K562 (cell line): ENCODE measurements at regions not wholly inside any gene's neighbourhood (a gene's known extent, or its start where the extent isn't known, plus 50 kb on each side); places are given as distances from the start of the nearest gene placed in this dataset.

Source experiments
- ATAC-seq: fragments of 200-7000 bp; cut with Tn5 transposase; 3 replicates; pipeline ENCODE4 v1.9.1; 2020; ENCODE audit warnings: moderate library complexity
- BruUV-seq: library from RNA; stranded (reverse); fragments of 400-500 nt; replicated peaks from 2 replicates; lab custom pipeline; 2021; lab: Mats Ljungman, UMichigan
- CTCF ChIA-PET: fragments of 300-600 bp; formaldehyde crosslinking; extraction: SDS; loops from one replicate; lab custom pipeline; 2021; ENCODE audit warnings: low intra/inter-chr PET ratio; lab: Yijun Ruan, JAX
- POLR2A ChIA-PET: fragments of 300-600, 350-650 bp; sonication (Branson Sonifier 250); formaldehyde crosslinking; extraction: SDS; loops from one replicate; lab custom pipeline; 2021; ENCODE audit warnings: antibody characterized with exemption, inconsistent platforms; lab: Yijun Ruan, JAX
- DNase-seq, 4 experiments: peaks; one replicate each; pipeline versions ENCODE4 v3.0.0 to v3.0.0-alpha.2; 2011 to 2018; ENCODE audit warnings: low spot score in 3 of 4, mixed read lengths in 3 of 4; ENCODE audit errors: extremely low read depth in 1 of 4
- FAIRE-seq: peaks from 2 replicates; lab custom pipeline; 2011; peaks lifted over from hg19 to GRCh38; lab: Jason Lieb, UNC
- H2AFZ ChIP-seq: 2 replicates; pipeline ENCODE4 v1.6.0; 2011; ENCODE audit warnings: low read depth, low read length, control low read depth, inconsistent platforms
- H3K27ac ChIP-seq: fragments of 200-600 bp; 3 replicates; pipeline ENCODE4 v1.8.0; 2011; ENCODE audit warnings: low read depth, mild to moderate bottlenecking, control low read depth, inconsistent platforms, low read length, moderate library complexity, mixed read lengths; ENCODE audit errors: extremely low read depth
- H3K27me3 ChIP-seq, 2 experiments: fragments of 300-600 bp in 1 of 2; 2 replicates in 1 of 2; 3 replicates in 1 of 2; pipeline versions ENCODE4 v1.6.0 to v1.8.0; 2011; ENCODE audit warnings: inconsistent platforms in 2 of 2, low read length in 2 of 2, mild to moderate bottlenecking in 1 of 2, mixed read lengths in 1 of 2, moderate library complexity in 1 of 2; ENCODE audit not compliant: control insufficient read depth in 2 of 2, insufficient read depth in 2 of 2
- H3K36me3 ChIP-seq: fragments of 300-600 bp; 3 replicates; pipeline ENCODE4 v1.8.0; 2011; ENCODE audit warnings: mild to moderate bottlenecking, low read length, inconsistent platforms; ENCODE audit not compliant: control insufficient read depth, insufficient read depth
- H3K4me1 ChIP-seq, 2 experiments: fragments of 200-600 bp in 1 of 2; replicated peaks in 1 of 2; 2 replicates in 1 of 2; 3 replicates in 1 of 2; pipeline versions ENCODE4 v1.5.1 to v1.8.0; 2011; ENCODE audit warnings: inconsistent platforms in 2 of 2, low read length in 2 of 2, mild to moderate bottlenecking in 1 of 2, mixed read lengths in 1 of 2, moderate library complexity in 1 of 2; ENCODE audit not compliant: control insufficient read depth in 2 of 2, insufficient read depth in 2 of 2
- H3K4me2 ChIP-seq: 2 replicates; pipeline ENCODE4 v1.6.1; 2011; ENCODE audit warnings: low read length, control low read depth, inconsistent platforms, mixed read lengths; ENCODE audit not compliant: insufficient read depth
- H3K4me3 ChIP-seq: fragments of 200-600 bp; sonication (generic), shearing (Covaris generic); 2 replicates; pipeline ENCODE4 v1.5.1; 2016; ENCODE audit warnings: control low read depth, inconsistent platforms
- H3K79me2 ChIP-seq: fragments of 200-600 bp; 3 replicates; pipeline ENCODE4 v1.8.0; 2011; ENCODE audit warnings: low read length, inconsistent platforms; ENCODE audit not compliant: control insufficient read depth, insufficient read depth
- H3K9ac ChIP-seq, 2 experiments: 2 replicates each; pipeline versions ENCODE4 v1.6.0 to v1.6.1; 2011; ENCODE audit warnings: low read depth in 2 of 2, low read length in 2 of 2, control low read depth in 1 of 2, inconsistent platforms in 1 of 2, mild to moderate bottlenecking in 1 of 2, mixed read lengths in 1 of 2; ENCODE audit not compliant: insufficient read depth in 1 of 2
- H3K9me1 ChIP-seq: one replicate; pipeline ENCODE4 v1.6.0; 2011; ENCODE audit warnings: inconsistent platforms, mild to moderate bottlenecking, low read length, moderate library complexity; ENCODE audit not compliant: control insufficient read depth, insufficient read depth
- H3K9me3 ChIP-seq: replicated peaks from 2 replicates; pipeline ENCODE4 v1.5.1; 2011; ENCODE audit warnings: low read depth, low read length, inconsistent platforms; ENCODE audit not compliant: control insufficient read depth, insufficient read depth
- H4K20me1 ChIP-seq: replicated peaks from 2 replicates; pipeline ENCODE4 v1.6.1; 2011; ENCODE audit warnings: low read length, inconsistent platforms, mixed read lengths; ENCODE audit not compliant: control insufficient read depth, insufficient read depth
- CCAR2 ChIP-seq: fragments of 200-400 bp; formaldehyde crosslinking; IDR thresholded peaks from 2 replicates; pipeline ENCODE4 v1.6.1; 2017; ENCODE audit warnings: mild to moderate bottlenecking, low read depth, low read length
- CSDE1 ChIP-seq, 2 experiments: fragments of 450-650 bp; IDR thresholded peaks; 2 replicates each; pipeline ENCODE4 v1.6.1; 2016; ENCODE audit warnings: mild to moderate bottlenecking in 1 of 2
- HMG20B ChIP-seq: fragments of 250-450 bp; sonication (Bioruptor Pico); IDR thresholded peaks from 2 replicates; pipeline ENCODE4 v1.5.0; 2021; ENCODE audit warnings: mild to moderate bottlenecking
- MYNN ChIP-seq, 2 experiments: sonication (generic); formaldehyde crosslinking in 1 of 2; IDR thresholded peaks; 2 replicates each; pipeline versions ENCODE4 v1.5.0 to v1.6.1; 2016 to 2020; ENCODE audit warnings: antibody characterized with exemption in 1 of 2, missing genetic modification reagents in 1 of 2
- RFX1 ChIP-seq: fragments of 450-650 bp; IDR thresholded peaks from 2 replicates; pipeline ENCODE4 v1.6.1; 2016; ENCODE audit warnings: mild to moderate bottlenecking, moderate library complexity
- SIN3B ChIP-seq: fragments of 450-650 bp; IDR thresholded peaks from 2 replicates; pipeline ENCODE4 v1.6.1; 2017; ENCODE audit warnings: low read depth, mild to moderate bottlenecking, moderate library complexity
- SMARCE1 ChIP-seq: fragments of 450-650 bp; IDR thresholded peaks from 2 replicates; pipeline ENCODE4 v1.7.1; 2016; ENCODE audit warnings: mild to moderate bottlenecking
- SRSF1 ChIP-seq: fragments of 200-400 bp; formaldehyde crosslinking; IDR thresholded peaks from 2 replicates; pipeline ENCODE4 v1.6.1; 2017; ENCODE audit warnings: mild to moderate bottlenecking, low read depth, low read length, moderate library complexity
- ZNF316 ChIP-seq: fragments of 450-650 bp; IDR thresholded peaks from 2 replicates; pipeline ENCODE4 v1.6.1; 2016
- ZNF764 ChIP-seq: fragments of 250-450 bp; sonication (Bioruptor Pico); IDR thresholded peaks from 2 replicates; pipeline ENCODE4 v1.4.0; 2020; ENCODE audit warnings: low read depth, mild to moderate bottlenecking, moderate library complexity
- WGBS: fragments of 100-300 bp; shearing (Covaris generic); methylation state at CpG from one replicate; pipeline ENCODE4 v1.1.6; 2016; ENCODE audit warnings: low coverage, mixed read lengths; ENCODE audit not compliant: insufficient coverage; ENCODE audit errors: missing lambda C conversion rate; 5-methylcytosine and 5-hydroxymethylcytosine counted together
- in situ Hi-C: fragments of 300-500 bp; cut with MboI; formaldehyde crosslinking; loops from 4 replicates; pipeline ENCODE4 v1.15.0; 2018; ENCODE audit warnings: inconsistent platforms, mixed read lengths
- intact Hi-C: fragments of 100-400 bp; cut with micrococcal nuclease; formaldehyde crosslinking; loops from 2 replicates; pipeline ENCODE4 v1.14.2; 2022
- TF ChIP-seq, protein P1 (sequence below): fragments of 150-350 bp; IDR thresholded peaks from 2 replicates; pipeline ENCODE4 v1.6.1; 2014; ENCODE audit warnings: low read depth, mild to moderate bottlenecking, low read length, borderline replicate concordance
- TF ChIP-seq, protein P2 (sequence below): fragments of 250-450 bp; sonication (Bioruptor Pico); IDR thresholded peaks from 2 replicates; pipeline ENCODE4 v1.4.0; 2020
- TF ChIP-seq, protein P3 (sequence below): fragments of 450-650 bp; IDR thresholded peaks from 2 replicates; pipeline ENCODE4 v1.6.1; 2016; ENCODE audit warnings: mild to moderate bottlenecking

GRCh38 chr2:223701761-223702160 is 99.6 kb upstream of the SCG2 start:
- Histone ChIP-seq H3K9me1 (no peaks in the 10 kb centered on the region), H3K27me3 (no peaks in the 10 kb centered on the region), H3K27ac (no peak overlapping the region), H3K4me1 (no peaks in the 10 kb centered on the region), H3K4me2 (no peak overlapping the region), H3K79me2 (no peaks in the 10 kb centered on the region), H3K9ac (no peak overlapping the region), H3K9me3 (no peaks in the 10 kb centered on the region), H4K20me1 (no peaks in the 10 kb centered on the region), H3K36me3 (no peaks in the 10 kb centered on the region; the same call in 2 of the 3 replicates), H2AFZ (no peak overlapping the region), H3K4me3 (no peak overlapping the region)
- in situ Hi-C loops: no loop called here
- ATAC-seq (no peak), FAIRE-seq (no peak), DNase-seq (no peak)
- 80% methylated on average over 1 of the region's 1 CpG for WGBS
- intact Hi-C loops: no loop called here
- CTCF ChIA-PET: no interaction called here
- BruUV-seq: no TSS peak
- POLR2A ChIA-PET: no interaction called here
- TF ChIP-seq CCAR2 (no peak), CSDE1 (IDR thresholded peaks at IDR 0.05) (no peak), SRSF1 (no peak), ZNF764 (CRISPR knock-in tag) (no peak), HMG20B (CRISPR knock-in tag) (no peak), SMARCE1 (no peak), SIN3B (no peak), ZNF316 (peak; percentile 46), RFX1 (peak; percentile 27; the same call in 1 of the 2 replicates), MYNN (IDR thresholded peaks at IDR 0.05) (no peak), MYNN (CRISPR knock-in tag; IDR thresholded peaks at IDR 0.05) (no peak)
- TF ChIP-seq, protein P1, sequence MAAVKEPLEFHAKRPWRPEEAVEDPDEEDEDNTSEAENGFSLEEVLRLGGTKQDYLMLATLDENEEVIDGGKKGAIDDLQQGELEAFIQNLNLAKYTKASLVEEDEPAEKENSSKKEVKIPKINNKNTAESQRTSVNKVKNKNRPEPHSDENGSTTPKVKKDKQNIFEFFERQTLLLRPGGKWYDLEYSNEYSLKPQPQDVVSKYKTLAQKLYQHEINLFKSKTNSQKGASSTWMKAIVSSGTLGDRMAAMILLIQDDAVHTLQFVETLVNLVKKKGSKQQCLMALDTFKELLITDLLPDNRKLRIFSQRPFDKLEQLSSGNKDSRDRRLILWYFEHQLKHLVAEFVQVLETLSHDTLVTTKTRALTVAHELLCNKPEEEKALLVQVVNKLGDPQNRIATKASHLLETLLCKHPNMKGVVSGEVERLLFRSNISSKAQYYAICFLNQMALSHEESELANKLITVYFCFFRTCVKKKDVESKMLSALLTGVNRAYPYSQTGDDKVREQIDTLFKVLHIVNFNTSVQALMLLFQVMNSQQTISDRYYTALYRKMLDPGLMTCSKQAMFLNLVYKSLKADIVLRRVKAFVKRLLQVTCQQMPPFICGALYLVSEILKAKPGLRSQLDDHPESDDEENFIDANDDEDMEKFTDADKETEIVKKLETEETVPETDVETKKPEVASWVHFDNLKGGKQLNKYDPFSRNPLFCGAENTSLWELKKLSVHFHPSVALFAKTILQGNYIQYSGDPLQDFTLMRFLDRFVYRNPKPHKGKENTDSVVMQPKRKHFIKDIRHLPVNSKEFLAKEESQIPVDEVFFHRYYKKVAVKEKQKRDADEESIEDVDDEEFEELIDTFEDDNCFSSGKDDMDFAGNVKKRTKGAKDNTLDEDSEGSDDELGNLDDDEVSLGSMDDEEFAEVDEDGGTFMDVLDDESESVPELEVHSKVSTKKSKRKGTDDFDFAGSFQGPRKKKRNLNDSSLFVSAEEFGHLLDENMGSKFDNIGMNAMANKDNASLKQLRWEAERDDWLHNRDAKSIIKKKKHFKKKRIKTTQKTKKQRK: no peak
- TF ChIP-seq, protein P2, sequence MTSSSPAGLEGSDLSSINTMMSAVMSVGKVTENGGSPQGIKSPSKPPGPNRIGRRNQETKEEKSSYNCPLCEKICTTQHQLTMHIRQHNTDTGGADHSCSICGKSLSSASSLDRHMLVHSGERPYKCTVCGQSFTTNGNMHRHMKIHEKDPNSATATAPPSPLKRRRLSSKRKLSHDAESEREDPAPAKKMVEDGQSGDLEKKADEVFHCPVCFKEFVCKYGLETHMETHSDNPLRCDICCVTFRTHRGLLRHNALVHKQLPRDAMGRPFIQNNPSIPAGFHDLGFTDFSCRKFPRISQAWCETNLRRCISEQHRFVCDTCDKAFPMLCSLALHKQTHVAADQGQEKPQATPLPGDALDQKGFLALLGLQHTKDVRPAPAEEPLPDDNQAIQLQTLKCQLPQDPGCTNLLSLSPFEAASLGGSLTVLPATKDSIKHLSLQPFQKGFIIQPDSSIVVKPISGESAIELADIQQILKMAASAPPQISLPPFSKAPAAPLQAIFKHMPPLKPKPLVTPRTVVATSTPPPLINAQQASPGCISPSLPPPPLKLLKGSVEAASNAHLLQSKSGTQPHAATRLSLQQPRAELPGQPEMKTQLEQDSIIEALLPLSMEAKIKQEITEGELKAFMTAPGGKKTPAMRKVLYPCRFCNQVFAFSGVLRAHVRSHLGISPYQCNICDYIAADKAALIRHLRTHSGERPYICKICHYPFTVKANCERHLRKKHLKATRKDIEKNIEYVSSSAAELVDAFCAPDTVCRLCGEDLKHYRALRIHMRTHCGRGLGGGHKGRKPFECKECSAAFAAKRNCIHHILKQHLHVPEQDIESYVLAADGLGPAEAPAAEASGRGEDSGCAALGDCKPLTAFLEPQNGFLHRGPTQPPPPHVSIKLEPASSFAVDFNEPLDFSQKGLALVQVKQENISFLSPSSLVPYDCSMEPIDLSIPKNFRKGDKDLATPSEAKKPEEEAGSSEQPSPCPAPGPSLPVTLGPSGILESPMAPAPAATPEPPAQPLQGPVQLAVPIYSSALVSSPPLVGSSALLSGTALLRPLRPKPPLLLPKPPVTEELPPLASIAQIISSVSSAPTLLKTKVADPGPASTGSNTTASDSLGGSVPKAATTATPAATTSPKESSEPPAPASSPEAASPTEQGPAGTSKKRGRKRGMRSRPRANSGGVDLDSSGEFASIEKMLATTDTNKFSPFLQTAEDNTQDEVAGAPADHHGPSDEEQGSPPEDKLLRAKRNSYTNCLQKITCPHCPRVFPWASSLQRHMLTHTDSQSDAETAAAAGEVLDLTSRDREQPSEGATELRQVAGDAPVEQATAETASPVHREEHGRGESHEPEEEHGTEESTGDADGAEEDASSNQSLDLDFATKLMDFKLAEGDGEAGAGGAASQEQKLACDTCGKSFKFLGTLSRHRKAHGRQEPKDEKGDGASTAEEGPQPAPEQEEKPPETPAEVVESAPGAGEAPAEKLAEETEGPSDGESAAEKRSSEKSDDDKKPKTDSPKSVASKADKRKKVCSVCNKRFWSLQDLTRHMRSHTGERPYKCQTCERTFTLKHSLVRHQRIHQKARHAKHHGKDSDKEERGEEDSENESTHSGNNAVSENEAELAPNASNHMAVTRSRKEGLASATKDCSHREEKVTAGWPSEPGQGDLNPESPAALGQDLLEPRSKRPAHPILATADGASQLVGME (CRISPR knock-in tag): no peak
- TF ChIP-seq, protein P3, sequence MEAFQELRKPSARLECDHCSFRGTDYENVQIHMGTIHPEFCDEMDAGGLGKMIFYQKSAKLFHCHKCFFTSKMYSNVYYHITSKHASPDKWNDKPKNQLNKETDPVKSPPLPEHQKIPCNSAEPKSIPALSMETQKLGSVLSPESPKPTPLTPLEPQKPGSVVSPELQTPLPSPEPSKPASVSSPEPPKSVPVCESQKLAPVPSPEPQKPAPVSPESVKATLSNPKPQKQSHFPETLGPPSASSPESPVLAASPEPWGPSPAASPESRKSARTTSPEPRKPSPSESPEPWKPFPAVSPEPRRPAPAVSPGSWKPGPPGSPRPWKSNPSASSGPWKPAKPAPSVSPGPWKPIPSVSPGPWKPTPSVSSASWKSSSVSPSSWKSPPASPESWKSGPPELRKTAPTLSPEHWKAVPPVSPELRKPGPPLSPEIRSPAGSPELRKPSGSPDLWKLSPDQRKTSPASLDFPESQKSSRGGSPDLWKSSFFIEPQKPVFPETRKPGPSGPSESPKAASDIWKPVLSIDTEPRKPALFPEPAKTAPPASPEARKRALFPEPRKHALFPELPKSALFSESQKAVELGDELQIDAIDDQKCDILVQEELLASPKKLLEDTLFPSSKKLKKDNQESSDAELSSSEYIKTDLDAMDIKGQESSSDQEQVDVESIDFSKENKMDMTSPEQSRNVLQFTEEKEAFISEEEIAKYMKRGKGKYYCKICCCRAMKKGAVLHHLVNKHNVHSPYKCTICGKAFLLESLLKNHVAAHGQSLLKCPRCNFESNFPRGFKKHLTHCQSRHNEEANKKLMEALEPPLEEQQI: no peak
